Endothelial cell of umbilical vein (primary cell): ENCODE measurements at regions not wholly inside any gene's neighbourhood (a gene's known extent, or its start where the extent isn't known, plus 50 kb on each side); places are given as distances from the start of the nearest gene placed in this dataset.

Experiments
- BruUV-seq: library from RNA; stranded (reverse); fragments of 400-500 nt; replicated peaks from 2 replicates; lab custom pipeline; 2021; lab: Mats Ljungman, UMichigan
- CTCF ChIA-PET: fragments of 300-600, 350-600 bp; sonication (Branson Sonifier 250); formaldehyde crosslinking; loops from one replicate; lab custom pipeline; 2021; ENCODE audit warnings: antibody characterized with exemption, inconsistent platforms; lab: Charles Lee
- POLR2A ChIA-PET: fragments of 300-600, 350-600 bp; sonication (Branson Sonifier 250); formaldehyde crosslinking; loops from one replicate; lab custom pipeline; 2021; ENCODE audit warnings: antibody characterized with exemption, inconsistent platforms; lab: Charles Lee
- DNase-seq: peaks from one replicate; pipeline ENCODE4 v3.0.0-alpha.2; 2011; ENCODE audit warnings: low read depth, low spot score
- FAIRE-seq: peaks from 2 replicates; lab custom pipeline; 2011; peaks lifted over from hg19 to GRCh38; lab: Jason Lieb, UNC
- H2AFZ ChIP-seq: 2 replicates; pipeline ENCODE4 v1.6.0; 2012; ENCODE audit warnings: low read depth, low read length, control low read depth, inconsistent platforms
- H3K27ac ChIP-seq: 2 replicates; pipeline ENCODE4 v1.5.1; 2011; ENCODE audit warnings: low read depth, mild to moderate bottlenecking, control low read depth, low read length, moderate library complexity; ENCODE audit not compliant: insufficient read depth
- H3K27me3 ChIP-seq, 2 experiments: 2 replicates each; pipeline versions ENCODE4 v1.6.0 to v1.6.1; 2011; ENCODE audit warnings: low read length in 2 of 2, mixed read lengths in 1 of 2; ENCODE audit not compliant: control insufficient read depth in 2 of 2, insufficient read depth in 2 of 2
- H3K36me3 ChIP-seq, 2 experiments: 2 replicates in 1 of 2; 3 replicates in 1 of 2; pipeline ENCODE4 v1.5.1; 2011; ENCODE audit warnings: low read length in 2 of 2, mild to moderate bottlenecking in 1 of 2, moderate library complexity in 1 of 2; ENCODE audit not compliant: control insufficient read depth in 2 of 2, insufficient read depth in 2 of 2; ENCODE audit errors: extremely low read depth in 1 of 2
- H3K4me1 ChIP-seq: 3 replicates; pipeline ENCODE4 v1.5.1; 2011; ENCODE audit warnings: mild to moderate bottlenecking, low read length; ENCODE audit not compliant: control insufficient read depth, insufficient read depth; ENCODE audit errors: extremely low read depth
- H3K4me2 ChIP-seq: 2 replicates; pipeline ENCODE4 v1.6.1; 2011; ENCODE audit warnings: low read length, control low read depth, mixed read lengths; ENCODE audit not compliant: insufficient read depth
- H3K4me3 ChIP-seq, 3 experiments: fragments of 200-600 bp in 1 of 3; sonication (generic), shearing (Covaris generic) in 1 of 3; replicated peaks in 1 of 3; 2 replicates each; pipeline ENCODE4 v1.5.1; 2011 to 2016; ENCODE audit warnings: control low read depth in 3 of 3, low read length in 3 of 3, mild to moderate bottlenecking in 2 of 3, inconsistent platforms in 1 of 3, low read depth in 1 of 3, moderate library complexity in 1 of 3; ENCODE audit not compliant: insufficient read depth in 1 of 3
- H3K79me2 ChIP-seq: 2 replicates; pipeline ENCODE4 v1.6.0; 2012; ENCODE audit warnings: low read length, inconsistent platforms; ENCODE audit not compliant: control insufficient read depth, insufficient read depth
- H3K9ac ChIP-seq: replicated peaks from 2 replicates; pipeline ENCODE3; 2011; ENCODE audit warnings: low read length, control low read depth; ENCODE audit not compliant: insufficient read depth; ENCODE audit errors: extremely low read depth
- H3K9me1 ChIP-seq: replicated peaks from 3 replicates; pipeline ENCODE4 v1.6.0; 2011; ENCODE audit warnings: mild to moderate bottlenecking, low read length; ENCODE audit not compliant: control insufficient read depth, insufficient read depth; ENCODE audit errors: extremely low read depth
- H3K9me3 ChIP-seq: replicated peaks from 2 replicates; pipeline ENCODE4 v1.5.1; 2012; ENCODE audit warnings: low read length, inconsistent platforms; ENCODE audit not compliant: control insufficient read depth, insufficient read depth
- H4K20me1 ChIP-seq: replicated peaks from 2 replicates; pipeline ENCODE3; 2011; ENCODE audit warnings: mild to moderate bottlenecking, low read length; ENCODE audit not compliant: control insufficient read depth, insufficient read depth; ENCODE audit errors: extremely low read depth
- EZH2 ChIP-seq: IDR thresholded peaks from 2 replicates; pipeline ENCODE4 v1.6.1; 2012; ENCODE audit warnings: borderline replicate concordance, low read depth, mild to moderate bottlenecking, moderate library complexity, low read length, inconsistent platforms; ENCODE audit not compliant: severe bottlenecking
- FOS ChIP-seq: IDR thresholded peaks from 2 replicates; pipeline ENCODE4 v1.6.1; 2011; ENCODE audit warnings: mild to moderate bottlenecking, low read length, moderate library complexity, borderline replicate concordance; ENCODE audit not compliant: insufficient read depth
- GATA2 ChIP-seq: IDR thresholded peaks from 2 replicates; pipeline ENCODE4 v1.7.0; 2011; ENCODE audit warnings: low read depth, mild to moderate bottlenecking, moderate library complexity, mixed read lengths, low read length; ENCODE audit not compliant: insufficient read length, insufficient read depth
- JUN ChIP-seq: IDR thresholded peaks from 2 replicates; pipeline ENCODE4 v1.6.1; 2011; ENCODE audit warnings: borderline replicate concordance, low read depth; ENCODE audit not compliant: insufficient read length, insufficient read depth
- MYC ChIP-seq: IDR thresholded peaks from one replicate; pipeline ENCODE4 v1.6.1; 2011; ENCODE audit warnings: mild to moderate bottlenecking, low read depth, low read length
- POLR2A ChIP-seq: IDR thresholded peaks from 2 replicates; pipeline ENCODE4 v1.6.1; 2012; ENCODE audit warnings: low read depth, mild to moderate bottlenecking, control low read depth, low read length
- POLR2AphosphoS5 ChIP-seq: IDR thresholded peaks from 2 replicates; pipeline ENCODE4 v1.6.1; 2012; ENCODE audit warnings: low read depth, mild to moderate bottlenecking, control low read depth, low read length, moderate library complexity; ENCODE audit not compliant: insufficient read depth
- dilution Hi-C: fragments of 300-500 bp; cut with MboI; formaldehyde crosslinking; loops from one replicate; pipeline ENCODE4 v1.15.0; 2019; ENCODE audit warnings: low sequenced_read_pairs; ENCODE audit not compliant: extremely low pct_ligation_motif_present
- intact Hi-C: fragments of 100-400 bp; cut with micrococcal nuclease; formaldehyde crosslinking; loops from one replicate; pipeline ENCODE4 v1.10.0; 2022
- TF ChIP-seq, protein P1 (sequence below), 2 donors: IDR thresholded peaks; 1 replicate in 1 of 2; 2 replicates in 1 of 2; pipeline ENCODE4 v1.5.1; 2011; ENCODE audit warnings: low read length in 2 of 2, mild to moderate bottlenecking in 2 of 2, moderate library complexity in 2 of 2, control low read depth in 1 of 2, inconsistent platforms in 1 of 2, low read depth in 1 of 2; ENCODE audit not compliant: insufficient read depth in 1 of 2; ENCODE audit errors: extremely low read depth in 1 of 2
- TF ChIP-seq, protein P2 (sequence below): IDR thresholded peaks from 2 replicates; pipeline ENCODE4 v1.6.1; 2011; ENCODE audit not compliant: insufficient read depth, insufficient read length

DNA sequence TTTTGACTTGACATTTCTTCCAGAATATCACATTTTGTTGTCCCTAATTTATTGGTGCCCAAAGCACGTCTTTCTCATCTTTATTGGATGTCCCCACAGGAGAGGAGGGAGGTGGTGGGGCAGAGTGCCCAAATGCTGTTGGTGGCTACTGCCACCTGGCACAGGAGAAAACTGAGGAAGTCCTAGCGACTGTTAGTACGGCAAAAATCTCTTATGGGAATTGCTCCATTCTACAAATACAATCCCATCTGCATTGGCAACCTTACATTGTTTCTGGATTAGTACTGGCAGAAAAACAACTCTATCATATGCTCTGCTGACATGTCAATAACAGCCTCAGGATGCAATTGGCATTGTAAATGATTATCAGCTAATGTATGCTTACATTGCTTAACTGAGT is 235.4 kb upstream of the IRAK1BP1 start:
- Histone ChIP-seq H4K20me1 (no peaks in the 10 kb centered on the region), H3K4me2 (no peak overlapping the region), H3K9me3 (no peaks in the 10 kb centered on the region), H3K4me1 (no peaks in the 10 kb centered on the region), H2AFZ (no peak overlapping the region), H3K9ac (no peak overlapping the region), H3K9me1 (no peaks in the 10 kb centered on the region), H3K27ac (no peak overlapping the region), H3K36me3 (no peaks in the 10 kb centered on the region), H3K79me2 (no peaks in the 10 kb centered on the region), H3K27me3 (no peaks in the 10 kb centered on the region), H3K4me3 (no peak overlapping the region)
- ChIA-PET CTCF (no interaction called here), POLR2A (no interaction called here)
- dilution Hi-C loops (no loop called here), intact Hi-C loops (no loop called here)
- FAIRE-seq (no peak), DNase-seq (no peak)
- TF ChIP-seq MYC (no peak), FOS (no peak), POLR2A (no peak), GATA2 (no peak), JUN (no peak), POLR2AphosphoS5 (no peak), EZH2 (no peak)
- TF ChIP-seq, protein P1, sequence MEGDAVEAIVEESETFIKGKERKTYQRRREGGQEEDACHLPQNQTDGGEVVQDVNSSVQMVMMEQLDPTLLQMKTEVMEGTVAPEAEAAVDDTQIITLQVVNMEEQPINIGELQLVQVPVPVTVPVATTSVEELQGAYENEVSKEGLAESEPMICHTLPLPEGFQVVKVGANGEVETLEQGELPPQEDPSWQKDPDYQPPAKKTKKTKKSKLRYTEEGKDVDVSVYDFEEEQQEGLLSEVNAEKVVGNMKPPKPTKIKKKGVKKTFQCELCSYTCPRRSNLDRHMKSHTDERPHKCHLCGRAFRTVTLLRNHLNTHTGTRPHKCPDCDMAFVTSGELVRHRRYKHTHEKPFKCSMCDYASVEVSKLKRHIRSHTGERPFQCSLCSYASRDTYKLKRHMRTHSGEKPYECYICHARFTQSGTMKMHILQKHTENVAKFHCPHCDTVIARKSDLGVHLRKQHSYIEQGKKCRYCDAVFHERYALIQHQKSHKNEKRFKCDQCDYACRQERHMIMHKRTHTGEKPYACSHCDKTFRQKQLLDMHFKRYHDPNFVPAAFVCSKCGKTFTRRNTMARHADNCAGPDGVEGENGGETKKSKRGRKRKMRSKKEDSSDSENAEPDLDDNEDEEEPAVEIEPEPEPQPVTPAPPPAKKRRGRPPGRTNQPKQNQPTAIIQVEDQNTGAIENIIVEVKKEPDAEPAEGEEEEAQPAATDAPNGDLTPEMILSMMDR (IDR thresholded peaks at IDR 0.05; ENCODE audit: extremely low read depth in 1 of 2, insufficient read depth in 1 of 2, low read depth in 1 of 2, low read length in 2 of 2): no peak
- TF ChIP-seq, protein P2, sequence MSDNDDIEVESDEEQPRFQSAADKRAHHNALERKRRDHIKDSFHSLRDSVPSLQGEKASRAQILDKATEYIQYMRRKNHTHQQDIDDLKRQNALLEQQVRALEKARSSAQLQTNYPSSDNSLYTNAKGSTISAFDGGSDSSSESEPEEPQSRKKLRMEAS: no peak
- no TSS peak for BruUV-seq
